CD4-positive, alpha-beta T cell (primary cell): ENCODE measurements at regions not wholly inside any gene's neighbourhood (a gene's known extent, or its start where the extent isn't known, plus 50 kb on each side); places are given as distances from the start of the nearest gene placed in this dataset.

Experiments
- ATAC-seq: fragments of 200-7000 bp; cut with Tn5 transposase; one replicate; pipeline ENCODE4 v1.10.0; 2022; ENCODE audit warnings: mild to moderate bottlenecking; ENCODE audit not compliant: poor library complexity
- CTCF ChIA-PET: fragments of 350-600 bp; sonication (Branson Sonifier 250); formaldehyde crosslinking; loops from one replicate; lab custom pipeline; 2021; ENCODE audit warnings: antibody characterized with exemption, inconsistent platforms; lab: Charles Lee
- POLR2A ChIA-PET: fragments of 350-600 bp; sonication (Branson Sonifier 250); formaldehyde crosslinking; loops from one replicate; lab custom pipeline; 2021; ENCODE audit warnings: antibody characterized with exemption, inconsistent platforms; lab: Charles Lee
- DNase-seq, 14 experiments: peaks; one replicate each; pipeline ENCODE4 v3.0.0-alpha.2; 2013 to 2020; ENCODE audit warnings: mixed read lengths in 2 of 14
- H3K27ac ChIP-seq, 2 donors: one replicate each; pipeline versions ENCODE4 v1.5.1 to v1.7.0; 2013; ENCODE audit warnings: low read length in 2 of 2, low read depth in 1 of 2, mild to moderate bottlenecking in 1 of 2
- H3K27me3 ChIP-seq, 2 experiments: 1 replicate in 1 of 2; 2 replicates in 1 of 2; pipeline versions ENCODE4 v1.6.1 to v1.7.0; 2013; ENCODE audit warnings: low read length in 2 of 2, control low read depth in 1 of 2, mild to moderate bottlenecking in 1 of 2, moderate library complexity in 1 of 2; ENCODE audit not compliant: insufficient read depth in 2 of 2, control insufficient read depth in 1 of 2
- H3K36me3 ChIP-seq: one replicate; pipeline ENCODE4 v1.6.1; 2013; ENCODE audit warnings: low read length, control low read depth; ENCODE audit not compliant: insufficient read depth
- H3K4me1 ChIP-seq: one replicate; pipeline ENCODE4 v1.6.1; 2013; ENCODE audit warnings: low read length, control low read depth; ENCODE audit not compliant: insufficient read depth
- H3K4me3 ChIP-seq: one replicate; pipeline ENCODE4 v1.5.1; 2013; ENCODE audit warnings: mild to moderate bottlenecking, low read length, moderate library complexity
- H3K9me3 ChIP-seq, 2 experiments: 1 replicate in 1 of 2; 2 replicates in 1 of 2; pipeline versions ENCODE4 v1.6.1 to v1.7.0; 2013; ENCODE audit warnings: low read length in 2 of 2, mild to moderate bottlenecking in 2 of 2, control low read depth in 1 of 2, moderate library complexity in 1 of 2; ENCODE audit not compliant: control insufficient read depth in 1 of 2, insufficient read depth in 1 of 2
- H3K27ac Mint-ChIP-seq: one replicate; pipeline ENCODE4 v1.8.0; 2020; ENCODE audit warnings: mixed read lengths
- H3K27me3 Mint-ChIP-seq: one replicate; pipeline ENCODE4 v1.8.0; 2021; ENCODE audit warnings: mixed read lengths
- H3K36me3 Mint-ChIP-seq: one replicate; pipeline ENCODE4 v1.8.0; 2021; ENCODE audit warnings: low read depth, mixed read lengths
- H3K4me1 Mint-ChIP-seq: one replicate; pipeline ENCODE4 v1.8.0; 2021; ENCODE audit warnings: low read depth, mixed read lengths
- H3K4me3 Mint-ChIP-seq: one replicate; pipeline ENCODE4 v1.8.0; 2020; ENCODE audit warnings: mild to moderate bottlenecking, mixed read lengths
- H3K9me3 Mint-ChIP-seq: one replicate; pipeline ENCODE4 v1.8.0; 2020; ENCODE audit warnings: mixed read lengths
- CTCF ChIP-seq: fragments of 200-600 bp; IDR thresholded peaks from one replicate; pipeline ENCODE4 v1.8.0; 2022; ENCODE audit warnings: antibody characterized with exemption, mild to moderate bottlenecking
- intact Hi-C, 2 experiments: fragments of 100-400 bp; cut with DNase I in 1 of 2; cut with micrococcal nuclease in 1 of 2; formaldehyde crosslinking; loops; one replicate each; pipeline versions ENCODE4 v1.15.1 to v1.9.0; 2023 to 2025; cut with DNase I, micrococcal nuclease

- DNase-seq (no peak), ATAC-seq (no peak)
- H3K36me3 ChIP-seq = no peaks in the 10 kb centered on the region
- Mint-ChIP-seq H3K27me3 (peaks cover 24% of the 10 kb centered on the region), H3K27ac (no peak overlapping the region), H3K4me1 (peaks cover 7% of the 10 kb centered on the region), H3K36me3 (no peaks in the 10 kb centered on the region), H3K4me3 (no peak overlapping the region), H3K9me3 (no peaks in the 10 kb centered on the region)
- intact Hi-C loops = no loop called here
- no peak overlapping the region for H3K27ac ChIP-seq
- peaks cover 5% of the 10 kb centered on the region for H3K4me1 ChIP-seq
- ChIA-PET CTCF (no interaction called here), POLR2A (interaction anchor here (1.3 kb wide), 1 partner anchor 49 kb away, joined by 3 read pairs; no protein-coding TSS in a partner anchor)
- no peak for TF ChIP-seq CTCF
- H3K4me3 ChIP-seq = no peak overlapping the region
- no peaks in the 10 kb centered on the region for H3K27me3 ChIP-seq
- no peaks in the 10 kb centered on the region for H3K9me3 ChIP-seq
Observed at GRCh38 chr11:34001557-34002064, 49.9 kb upstream of the CAPRIN1 start.

GRCh38 chr11:33999393-33999792, 52.1 kb upstream of the CAPRIN1 start:
- H3K36me3 ChIP-seq = no peaks in the 10 kb centered on the region
- no peaks in the 10 kb centered on the region for H3K36me3 Mint-ChIP-seq
- H3K9me3 Mint-ChIP-seq = no peaks in the 10 kb centered on the region
- no peak overlapping the region for H3K4me3 Mint-ChIP-seq
- no peak overlapping the region for H3K27ac ChIP-seq
- no peaks in the 10 kb centered on the region for H3K27me3 ChIP-seq
- no peak overlapping the region for H3K4me3 ChIP-seq
- peaks cover 7% of the 10 kb centered on the region for H3K4me1 Mint-ChIP-seq
- peaks cover 7% of the 10 kb centered on the region for H3K4me1 ChIP-seq
- DNase-seq (no peak), ATAC-seq (no peak)
- intact Hi-C loops = loop anchor here (5.0 kb wide), 4 partner anchors 53 to 192 kb away; partner anchors contain the start of gene CAPRIN1 (in 1 of the 2)
- no peaks in the 10 kb centered on the region for H3K9me3 ChIP-seq
- CTCF ChIA-PET = no interaction called here
- no peak for TF ChIP-seq CTCF
- no peak overlapping the region for H3K27ac Mint-ChIP-seq
- POLR2A ChIA-PET = no interaction called here
- H3K27me3 Mint-ChIP-seq = peaks cover 23% of the 10 kb centered on the region

- Mint-ChIP-seq H3K4me1 (peaks cover 7% of the 10 kb centered on the region), H3K36me3 (no peaks in the 10 kb centered on the region), H3K9me3 (no peaks in the 10 kb centered on the region), H3K4me3 (no peak overlapping the region), H3K27ac (no peak overlapping the region), H3K27me3 (peaks cover 23% of the 10 kb centered on the region)
- no peaks in the 10 kb centered on the region for H3K27me3 ChIP-seq
- H3K36me3 ChIP-seq = no peaks in the 10 kb centered on the region
- TF ChIP-seq CTCF = no peak
- ChIA-PET CTCF (interaction anchor here (0.9 to 2.6 kb wide), 16 partner anchors 9 to 366 kb away, joined by 3 to 11 read pairs (median 4); partner anchors contain the start of genes ABTB2, CAPRIN1 and NAT10), POLR2A (interaction anchor here (1.5 to 2.8 kb wide), 3 partner anchors 11 to 177 kb away, joined by 4 to 13 read pairs (median 4); partner anchors contain the start of gene NAT10)
- no peak overlapping the region for H3K27ac ChIP-seq
- H3K4me1 ChIP-seq = peaks cover 7% of the 10 kb centered on the region
- no peak for ATAC-seq
- intact Hi-C loops = loop anchor here (1.0 to 5.0 kb wide), 10 partner anchors 55 to 497 kb away; partner anchors contain the start of genes CAPRIN1 (in 1 of the 2) and NAT10 (in 1 of the 2)
- H3K4me3 ChIP-seq = no peak overlapping the region
- DNase-seq = no peak
- H3K9me3 ChIP-seq = no peaks in the 10 kb centered on the region
Observed at GRCh38 chr11:33997584-33998251, 53.8 kb upstream of the CAPRIN1 start.
